IMR-90 (cell line): ENCODE measurements at regions not wholly inside any gene's neighbourhood (a gene's known extent, or its start where the extent isn't known, plus 50 kb on each side); places are given as distances from the start of the nearest gene placed in this dataset.

Source experiments
- ATAC-seq: fragments of 200-7000 bp; cut with Tn5 transposase; 2 replicates; pipeline ENCODE4 v1.9.1; 2020; ENCODE audit warnings: low read depth, mild to moderate bottlenecking, moderate library complexity
- BruUV-seq: library from RNA; stranded (reverse); fragments of 400-500 nt; replicated peaks from 2 replicates; lab custom pipeline; 2021; lab: Mats Ljungman, UMichigan
- CTCF ChIA-PET: fragments of 300-600 bp; formaldehyde crosslinking; extraction: SDS; loops from one replicate; lab custom pipeline; 2021; ENCODE audit warnings: antibody characterized with exemption; lab: Yijun Ruan, JAX
- POLR2A ChIA-PET: fragments of 300-600 bp; sonication (Branson Sonifier 250); formaldehyde crosslinking; loops from one replicate; lab custom pipeline; 2022; ENCODE audit warnings: antibody characterized with exemption; ENCODE audit not compliant: unreplicated experiment; lab: Charles Lee
- DNase-seq: peaks from one replicate; pipeline ENCODE4 v3.0.0; 2013
- H2AFZ ChIP-seq: replicated peaks from 2 replicates; pipeline ENCODE3; 2013; ENCODE audit warnings: low read length, mild to moderate bottlenecking; ENCODE audit not compliant: poor library complexity
- H2AK5ac ChIP-seq: 2 replicates; pipeline ENCODE4 v1.6.1; 2013; ENCODE audit warnings: low read depth, low read length, inconsistent platforms
- H2AK9ac ChIP-seq: replicated peaks from 2 replicates; pipeline ENCODE3; 2013; ENCODE audit warnings: mild to moderate bottlenecking, low read depth, low read length, moderate library complexity; ENCODE audit not compliant: poor library complexity
- H2BK120ac ChIP-seq: 2 replicates; pipeline ENCODE4 v1.6.1; 2013; ENCODE audit warnings: low read depth, low read length, inconsistent platforms
- H2BK15ac ChIP-seq: 3 replicates; pipeline ENCODE4 v1.6.1; 2013; ENCODE audit warnings: low read depth, low read length, inconsistent platforms
- H2BK20ac ChIP-seq: 2 replicates; pipeline ENCODE4 v1.6.1; 2013; ENCODE audit warnings: low read depth, mild to moderate bottlenecking, inconsistent platforms, low read length, moderate library complexity
- H2BK5ac ChIP-seq: 2 replicates; pipeline ENCODE4 v1.6.1; 2013; ENCODE audit warnings: mild to moderate bottlenecking, low read depth, low read length, inconsistent platforms; ENCODE audit not compliant: poor library complexity, severe bottlenecking
- H3K14ac ChIP-seq: replicated peaks from 2 replicates; pipeline ENCODE4 v1.6.1; 2013; ENCODE audit warnings: low read depth, low read length, inconsistent platforms
- H3K18ac ChIP-seq: 2 replicates; pipeline ENCODE4 v1.6.1; 2013; ENCODE audit warnings: low read depth, low read length, control low read depth
- H3K23ac ChIP-seq: 2 replicates; pipeline ENCODE4 v1.6.1; 2013; ENCODE audit warnings: low read depth, low read length, inconsistent platforms
- H3K27ac ChIP-seq: 2 replicates; pipeline ENCODE4 v1.5.1; 2013; ENCODE audit warnings: mild to moderate bottlenecking, control low read depth, low read length; ENCODE audit not compliant: insufficient read depth
- H3K27me3 ChIP-seq: 2 replicates; pipeline ENCODE4 v1.6.1; 2013; ENCODE audit warnings: low read length; ENCODE audit not compliant: control insufficient read depth, insufficient read depth
- H3K36me3 ChIP-seq: 2 replicates; pipeline ENCODE4 v1.6.1; 2013; ENCODE audit warnings: low read length, mixed read lengths; ENCODE audit not compliant: control insufficient read depth, insufficient read depth
- H3K4ac ChIP-seq: 2 replicates; pipeline ENCODE4 v1.6.1; 2013; ENCODE audit warnings: low read depth, low read length, inconsistent platforms
- H3K4me1 ChIP-seq: 2 replicates; pipeline ENCODE4 v1.6.1; 2013; ENCODE audit warnings: low read length, mixed read lengths; ENCODE audit not compliant: control insufficient read depth, insufficient read depth
- H3K4me2 ChIP-seq: 2 replicates; pipeline ENCODE4 v1.6.1; 2013; ENCODE audit warnings: low read depth, mild to moderate bottlenecking, control low read depth, low read length, moderate library complexity
- H3K4me3 ChIP-seq: 2 replicates; pipeline ENCODE4 v1.5.1; 2013; ENCODE audit warnings: low read depth, mild to moderate bottlenecking, control low read depth, low read length, moderate library complexity; ENCODE audit not compliant: insufficient read depth
- H3K56ac ChIP-seq: 2 replicates; pipeline ENCODE4 v1.6.1; 2013; ENCODE audit warnings: low read length, inconsistent platforms; ENCODE audit not compliant: insufficient read depth; ENCODE audit errors: extremely low read depth
- H3K79me1 ChIP-seq, 2 experiments: 2 replicates each; pipeline ENCODE4 v1.6.1; 2013; ENCODE audit warnings: low read length in 2 of 2, inconsistent platforms in 1 of 2, low read depth in 1 of 2
- H3K9ac ChIP-seq: 2 replicates; pipeline ENCODE4 v1.6.1; 2013; ENCODE audit warnings: low read depth, low read length, control low read depth
- H3K9me1 ChIP-seq: 2 replicates; pipeline ENCODE4 v1.6.1; 2013; ENCODE audit warnings: low read length, inconsistent platforms; ENCODE audit not compliant: insufficient read depth
- H3K9me3 ChIP-seq: 2 replicates; pipeline ENCODE4 v1.6.1; 2013; ENCODE audit warnings: low read length; ENCODE audit not compliant: control insufficient read depth, insufficient read depth
- H4K20me1 ChIP-seq: 2 replicates; pipeline ENCODE4 v1.6.1; 2013; ENCODE audit warnings: low read length, inconsistent platforms; ENCODE audit not compliant: insufficient read depth
- H4K5ac ChIP-seq: 2 replicates; pipeline ENCODE4 v1.6.1; 2013; ENCODE audit warnings: mild to moderate bottlenecking, low read depth, low read length, control low read depth
- H4K8ac ChIP-seq, 2 experiments: 2 replicates each; pipeline ENCODE4 v1.6.1; 2013; ENCODE audit warnings: low read depth in 2 of 2, low read length in 2 of 2, control low read depth in 1 of 2, inconsistent platforms in 1 of 2
- H4K91ac ChIP-seq: 2 replicates; pipeline ENCODE4 v1.6.1; 2013; ENCODE audit warnings: low read depth, low read length, inconsistent platforms; ENCODE audit not compliant: insufficient read depth
- BHLHE40 ChIP-seq: fragments of 150-350 bp; IDR thresholded peaks from 2 replicates; pipeline ENCODE4 v1.6.1; 2016; ENCODE audit warnings: mild to moderate bottlenecking, low read depth, low read length
- CHD1 ChIP-seq: IDR thresholded peaks from 2 replicates; pipeline ENCODE4 v1.6.1; 2012; ENCODE audit warnings: low read depth, low read length, improper control_type of control experiment
- CTCF ChIP-seq: conservative IDR thresholded peaks from 2 replicates; pipeline ENCODE4 v1.5.1; 2012; ENCODE audit warnings: mild to moderate bottlenecking, low read depth, low read length, improper control_type of control experiment
- ELK1 ChIP-seq: fragments of 150-350 bp; IDR thresholded peaks from 2 replicates; pipeline ENCODE4 v1.6.1; 2016; ENCODE audit warnings: low read depth, mild to moderate bottlenecking, low read length, moderate library complexity, borderline replicate concordance
- FOS ChIP-seq: fragments of 150-350 bp; IDR thresholded peaks from 2 replicates; pipeline ENCODE4 v1.6.1; 2016; ENCODE audit warnings: low read depth, low read length
- MAZ ChIP-seq: IDR thresholded peaks from 2 replicates; pipeline ENCODE4 v1.6.1; 2012; ENCODE audit warnings: low read depth, mild to moderate bottlenecking, low read length, improper control_type of control experiment, moderate library complexity, borderline replicate concordance
- MXI1 ChIP-seq: IDR thresholded peaks from 2 replicates; pipeline ENCODE4 v1.6.1; 2012; ENCODE audit warnings: low read depth, mild to moderate bottlenecking, low read length, moderate library complexity, borderline replicate concordance
- NFE2L2 ChIP-seq: fragments of 150-350 bp; IDR thresholded peaks from 2 replicates; pipeline ENCODE4 v1.6.1; 2016; ENCODE audit warnings: low read depth, mild to moderate bottlenecking, low read length
- POLR2A ChIP-seq: IDR thresholded peaks from 2 replicates; pipeline ENCODE4 v1.6.1; 2012; ENCODE audit warnings: mild to moderate bottlenecking, low read depth, low read length
- RAD21 ChIP-seq: IDR thresholded peaks from 2 replicates; pipeline ENCODE4 v1.6.1; 2012; ENCODE audit warnings: low read length, improper control_type of control experiment
- RCOR1 ChIP-seq: IDR thresholded peaks from 2 replicates; pipeline ENCODE4 v1.6.1; 2012; ENCODE audit warnings: mild to moderate bottlenecking, low read length, improper control_type of control experiment; ENCODE audit not compliant: insufficient replicate concordance
- RFX5 ChIP-seq: IDR thresholded peaks from 2 replicates; pipeline ENCODE4 v1.8.0; 2012; ENCODE audit warnings: low read depth, mild to moderate bottlenecking, low read length, moderate library complexity
- SMC3 ChIP-seq: fragments of 150-350 bp; IDR thresholded peaks from 2 replicates; pipeline ENCODE4 v1.6.1; 2016; ENCODE audit warnings: low read depth, mild to moderate bottlenecking, antibody characterized with exemption, low read length, moderate library complexity
- USF2 ChIP-seq: fragments of 150-350 bp; IDR thresholded peaks from 2 replicates; pipeline ENCODE4 v1.6.1; 2017; ENCODE audit warnings: mild to moderate bottlenecking, antibody characterized with exemption, low read length, low read depth
- WGBS, 2 experiments: methylation state at CpG; one replicate each; pipeline versions ENCODE4 v1.1.5 to v1.1.7; 2013; ENCODE audit warnings: missing lambda C conversion rate in 2 of 2; ENCODE audit not compliant: insufficient read length in 1 of 2; ENCODE audit errors: extremely low coverage in 2 of 2; 5-methylcytosine and 5-hydroxymethylcytosine counted together
- dilution Hi-C: fragments of 300-500 bp; cut with HindIII; formaldehyde crosslinking; loops from one replicate; pipeline ENCODE4 v1.14.3; 2018; ENCODE audit warnings: low sequenced_read_pairs; ENCODE audit not compliant: unreplicated experiment
- in situ Hi-C: fragments of 300-500 bp; cut with MboI; formaldehyde crosslinking; loops from 3 replicates; pipeline ENCODE4 v1.14.3; 2019; ENCODE audit warnings: low sequenced_read_pairs, inconsistent platforms, mixed read lengths
- intact Hi-C: fragments of 100-400 bp; cut with micrococcal nuclease; formaldehyde crosslinking; loops from 2 replicates; pipeline ENCODE4 v1.10.0; 2022

- Histone ChIP-seq H2AK5ac (no peak overlapping the region), H4K5ac (no peak overlapping the region), H3K36me3 (no peaks in the 10 kb centered on the region), H2AFZ (no peak overlapping the region), H3K9ac (no peak overlapping the region), H2BK15ac (no peak overlapping the region), H2AK9ac (no peak overlapping the region), H4K20me1 (no peaks in the 10 kb centered on the region), H3K27ac (no peak overlapping the region), H3K18ac (no peak overlapping the region), H3K14ac (no peak overlapping the region), H3K4me1 (peaks cover 7% of the 10 kb centered on the region), H3K56ac (no peak overlapping the region), H2BK20ac (no peak overlapping the region), H3K27me3 (no peaks in the 10 kb centered on the region; the same call in 1 of the 2 replicates), H3K23ac (no peak overlapping the region), H3K4me3 (no peak overlapping the region), H3K4me2 (no peak overlapping the region), H2BK120ac (no peak overlapping the region), H3K4ac (no peak overlapping the region), H3K79me1 (no peaks in the 10 kb centered on the region), H3K9me3 (no peaks in the 10 kb centered on the region), H3K9me1 (peaks cover 3% of the 10 kb centered on the region), H4K91ac (no peak overlapping the region), H2BK5ac (no peak overlapping the region), H4K8ac (no peak overlapping the region)
- dilution Hi-C loops = no loop called here
- no TSS peak for BruUV-seq
- no peak for ATAC-seq
- no peak for DNase-seq
- no peak for TF ChIP-seq MAZ
- TF ChIP-seq USF2 = no peak
- TF ChIP-seq CHD1 = no peak
- no peak for TF ChIP-seq ELK1
- no peak for TF ChIP-seq POLR2A
- TF ChIP-seq SMC3 = no peak
- no peak for TF ChIP-seq RFX5
- TF ChIP-seq MXI1 = no peak
- TF ChIP-seq FOS = no peak
- TF ChIP-seq NFE2L2 = no peak
- no peak for TF ChIP-seq BHLHE40
- no peak for TF ChIP-seq CTCF
- no peak for TF ChIP-seq RCOR1
- no peak for TF ChIP-seq RAD21
- in situ Hi-C loops = no loop called here
- intact Hi-C loops = loop anchor here (5.0 kb wide), 2 partner anchors 111 to 301 kb away; no protein-coding TSS in a partner anchor
- ChIA-PET CTCF (no interaction called here), POLR2A (no interaction called here)
- WGBS, 2 experiments = no CpG with 5 or more reads among the region's 5 CpGs
These were observed 303.4 kb upstream of the MME start for GRCh38 chr3:154776549-154777225.
